HEK293 (cell line): ENCODE measurements at regions not wholly inside any gene's neighbourhood (a gene's known extent, or its start where the extent isn't known, plus 50 kb on each side); places are given as distances from the start of the nearest gene placed in this dataset.
A peak's percentile ranks its signal among the peaks of the same experiment; 100 is the strongest.

Source experiments
- CTCF ChIA-PET: fragments of 350-600 bp; formaldehyde crosslinking; extraction: SDS; loops from one replicate; lab custom pipeline; 2021; ENCODE audit warnings: antibody characterized with exemption; lab: Yijun Ruan, JAX
- POLR2A ChIA-PET: fragments of 300-600 bp; formaldehyde crosslinking; extraction: SDS; loops from one replicate; lab custom pipeline; 2020; ENCODE audit warnings: antibody characterized with exemption, inconsistent platforms; lab: Yijun Ruan, JAX
- H3K27ac ChIP-seq: fragments of 200-500 bp; sonication (Bioruptor generic); 2 replicates; pipeline ENCODE4 v1.5.1; 2014; ENCODE audit warnings: low read depth, low read length, control low read depth, inconsistent platforms; ENCODE audit errors: extremely low read depth
- H3K36me3 ChIP-seq, 2 experiments: fragments of 200-500 bp in 1 of 2; sonication (Bioruptor generic) in 1 of 2; 1 replicate in 1 of 2; 2 replicates in 1 of 2; pipeline ENCODE4 v1.5.1; 2014 to 2017; ENCODE audit warnings: inconsistent platforms in 2 of 2, low read length in 2 of 2; ENCODE audit not compliant: control insufficient read depth in 2 of 2, insufficient read depth in 1 of 2
- H3K4me1 ChIP-seq: fragments of 200-500 bp; sonication (Bioruptor generic); 2 replicates; pipeline ENCODE4 v1.5.1; 2014; ENCODE audit warnings: mild to moderate bottlenecking, low read length, inconsistent platforms; ENCODE audit not compliant: control insufficient read depth, insufficient read depth
- H3K4me3 ChIP-seq: 2 replicates; pipeline ENCODE4 v1.5.1; 2011; ENCODE audit warnings: low read depth, mild to moderate bottlenecking, control low read depth, low read length, moderate library complexity
- H3K9me3 ChIP-seq: fragments of 200-500 bp; sonication (Bioruptor generic); 2 replicates; pipeline ENCODE4 v1.5.1; 2014; ENCODE audit warnings: low read depth, low read length, inconsistent platforms; ENCODE audit not compliant: control insufficient read depth, insufficient read depth
- GLI4 ChIP-seq: fragments of 450-650 bp; formaldehyde crosslinking; IDR thresholded peaks from 2 replicates; pipeline ENCODE4 v1.5.1; 2016; ENCODE audit warnings: missing biosample characterization, missing genetic modification characterization
- REPIN1 ChIP-seq: fragments of 450-650 bp; formaldehyde crosslinking; IDR thresholded peaks from 2 replicates; pipeline ENCODE4 v1.5.1; 2017; ENCODE audit warnings: missing biosample characterization, missing genetic modification characterization, low read depth
- TRIM28 ChIP-seq: IDR thresholded peaks from 2 replicates; pipeline ENCODE4 v1.6.1; 2011; ENCODE audit warnings: low read length, control low read depth, borderline replicate concordance
- ZBTB10 ChIP-seq: fragments of 450-650 bp; formaldehyde crosslinking; IDR thresholded peaks from 2 replicates; pipeline ENCODE4 v1.5.1; 2016; ENCODE audit warnings: missing biosample characterization, missing genetic modification characterization
- ZEB2 ChIP-seq: fragments of 450-650 bp; formaldehyde crosslinking; IDR thresholded peaks from 2 replicates; pipeline ENCODE4 v1.5.1; 2016; ENCODE audit warnings: missing biosample characterization, missing genetic modification characterization
- ZFP37 ChIP-seq: fragments of 450-650 bp; formaldehyde crosslinking; IDR thresholded peaks from 2 replicates; pipeline ENCODE4 v1.5.1; 2016; ENCODE audit warnings: missing biosample characterization, missing genetic modification characterization
- ZNF138 ChIP-seq: fragments of 450-650 bp; formaldehyde crosslinking; IDR thresholded peaks from 2 replicates; pipeline ENCODE4 v1.5.1; 2016; ENCODE audit warnings: missing biosample characterization, missing genetic modification characterization, borderline replicate concordance
- ZNF184 ChIP-seq: fragments of 450-650 bp; IDR thresholded peaks from 2 replicates; pipeline ENCODE4 v1.5.1; 2018; ENCODE audit warnings: missing biosample characterization, mild to moderate bottlenecking, missing genetic modification characterization
- ZNF19 ChIP-seq: fragments of 450-650 bp; formaldehyde crosslinking; IDR thresholded peaks from 2 replicates; pipeline ENCODE4; 2016; ENCODE audit warnings: missing biosample characterization, missing genetic modification characterization, low read depth
- ZNF221 ChIP-seq: fragments of 450-650 bp; formaldehyde crosslinking; IDR thresholded peaks from 2 replicates; pipeline ENCODE4 v1.5.1; 2017; ENCODE audit warnings: missing biosample characterization, missing genetic modification characterization, borderline replicate concordance
- ZNF354C ChIP-seq: fragments of 450-650 bp; formaldehyde crosslinking; IDR thresholded peaks from 2 replicates; pipeline ENCODE4 v1.5.1; 2016; ENCODE audit warnings: missing biosample characterization, missing genetic modification characterization, low read depth, borderline replicate concordance
- ZNF362 ChIP-seq: fragments of 450-650 bp; formaldehyde crosslinking; IDR thresholded peaks from 2 replicates; pipeline ENCODE4 v1.5.1; 2016; ENCODE audit warnings: missing biosample characterization, missing genetic modification characterization
- ZNF366 ChIP-seq: fragments of 450-650 bp; formaldehyde crosslinking; conservative IDR thresholded peaks from 2 replicates; pipeline ENCODE4 v1.5.1; 2016; ENCODE audit warnings: missing biosample characterization, missing genetic modification characterization
- ZNF391 ChIP-seq: fragments of 450-650 bp; formaldehyde crosslinking; IDR thresholded peaks from 2 replicates; pipeline ENCODE4 v1.5.1; 2016; ENCODE audit warnings: low read depth, missing biosample characterization, missing genetic modification characterization, borderline replicate concordance
- ZNF48 ChIP-seq: fragments of 450-650 bp; formaldehyde crosslinking; IDR thresholded peaks from 2 replicates; pipeline ENCODE4 v1.5.1; 2016; ENCODE audit warnings: missing biosample characterization, missing genetic modification characterization
- ZNF555 ChIP-seq: fragments of 450-650 bp; formaldehyde crosslinking; conservative IDR thresholded peaks from 2 replicates; pipeline ENCODE4 v1.5.1; 2017; ENCODE audit warnings: missing biosample characterization, mild to moderate bottlenecking, missing genetic modification characterization, inconsistent platforms
- ZNF596 ChIP-seq: fragments of 450-650 bp; IDR thresholded peaks from 2 replicates; pipeline ENCODE4 v1.5.0; 2018; ENCODE audit warnings: missing biosample characterization, mild to moderate bottlenecking, missing genetic modification characterization, moderate library complexity
- TF ChIP-seq, protein P1 (sequence below): fragments of 450-650 bp; formaldehyde crosslinking; conservative IDR thresholded peaks from 2 replicates; pipeline ENCODE4 v1.5.1; 2016; ENCODE audit warnings: low read depth, missing biosample characterization, missing genetic modification characterization
- TF ChIP-seq, protein P2 (sequence below): fragments of 450-650 bp; formaldehyde crosslinking; IDR thresholded peaks from 2 replicates; pipeline ENCODE4 v1.5.1; 2017; ENCODE audit warnings: missing biosample characterization, missing genetic modification characterization
- TF ChIP-seq, protein P3 (sequence below): IDR thresholded peaks from 2 replicates; pipeline ENCODE4 v1.6.1; 2011; ENCODE audit warnings: mild to moderate bottlenecking, low read depth, low read length, borderline replicate concordance

GRCh38 chr1:221517961-221518360, 223.9 kb downstream of the DUSP10 start:
- Histone ChIP-seq H3K27ac (no peak overlapping the region), H3K36me3 (no peaks in the 10 kb centered on the region), H3K9me3 (no peaks in the 10 kb centered on the region), H3K4me3 (no peak overlapping the region), H3K4me1 (no peaks in the 10 kb centered on the region)
- TF ChIP-seq, protein P1, sequence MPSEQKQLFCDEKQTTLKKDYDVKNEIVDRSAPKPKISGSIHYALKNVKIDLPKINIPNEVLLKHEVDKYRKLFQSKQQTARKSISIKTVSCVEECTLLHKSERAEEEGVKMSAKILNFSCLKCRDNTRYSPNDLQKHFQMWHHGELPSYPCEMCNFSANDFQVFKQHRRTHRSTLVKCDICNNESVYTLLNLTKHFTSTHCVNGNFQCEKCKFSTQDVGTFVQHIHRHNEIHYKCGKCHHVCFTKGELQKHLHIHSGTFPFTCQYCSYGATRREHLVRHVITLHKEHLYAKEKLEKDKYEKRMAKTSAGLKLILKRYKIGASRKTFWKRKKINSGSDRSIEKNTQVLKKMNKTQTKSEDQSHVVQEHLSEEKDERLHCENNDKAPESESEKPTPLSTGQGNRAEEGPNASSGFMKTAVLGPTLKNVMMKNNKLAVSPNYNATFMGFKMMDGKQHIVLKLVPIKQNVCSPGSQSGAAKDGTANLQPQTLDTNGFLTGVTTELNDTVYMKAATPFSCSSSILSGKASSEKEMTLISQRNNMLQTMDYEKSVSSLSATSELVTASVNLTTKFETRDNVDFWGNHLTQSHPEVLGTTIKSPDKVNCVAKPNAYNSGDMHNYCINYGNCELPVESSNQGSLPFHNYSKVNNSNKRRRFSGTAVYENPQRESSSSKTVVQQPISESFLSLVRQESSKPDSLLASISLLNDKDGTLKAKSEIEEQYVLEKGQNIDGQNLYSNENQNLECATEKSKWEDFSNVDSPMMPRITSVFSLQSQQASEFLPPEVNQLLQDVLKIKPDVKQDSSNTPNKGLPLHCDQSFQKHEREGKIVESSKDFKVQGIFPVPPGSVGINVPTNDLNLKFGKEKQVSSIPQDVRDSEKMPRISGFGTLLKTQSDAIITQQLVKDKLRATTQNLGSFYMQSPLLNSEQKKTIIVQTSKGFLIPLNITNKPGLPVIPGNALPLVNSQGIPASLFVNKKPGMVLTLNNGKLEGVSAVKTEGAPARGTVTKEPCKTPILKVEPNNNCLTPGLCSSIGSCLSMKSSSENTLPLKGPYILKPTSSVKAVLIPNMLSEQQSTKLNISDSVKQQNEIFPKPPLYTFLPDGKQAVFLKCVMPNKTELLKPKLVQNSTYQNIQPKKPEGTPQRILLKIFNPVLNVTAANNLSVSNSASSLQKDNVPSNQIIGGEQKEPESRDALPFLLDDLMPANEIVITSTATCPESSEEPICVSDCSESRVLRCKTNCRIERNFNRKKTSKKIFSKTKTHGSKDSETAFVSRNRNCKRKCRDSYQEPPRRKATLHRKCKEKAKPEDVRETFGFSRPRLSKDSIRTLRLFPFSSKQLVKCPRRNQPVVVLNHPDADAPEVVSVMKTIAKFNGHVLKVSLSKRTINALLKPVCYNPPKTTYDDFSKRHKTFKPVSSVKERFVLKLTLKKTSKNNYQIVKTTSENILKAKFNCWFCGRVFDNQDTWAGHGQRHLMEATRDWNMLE (tag by site-specific recombination) = no peak
- CTCF ChIA-PET = interaction anchor here (0.7 kb wide), 1 partner anchor 346 kb away, joined by 3 read pairs; no protein-coding TSS in a partner anchor
- POLR2A ChIA-PET = no interaction called here

DNA sequence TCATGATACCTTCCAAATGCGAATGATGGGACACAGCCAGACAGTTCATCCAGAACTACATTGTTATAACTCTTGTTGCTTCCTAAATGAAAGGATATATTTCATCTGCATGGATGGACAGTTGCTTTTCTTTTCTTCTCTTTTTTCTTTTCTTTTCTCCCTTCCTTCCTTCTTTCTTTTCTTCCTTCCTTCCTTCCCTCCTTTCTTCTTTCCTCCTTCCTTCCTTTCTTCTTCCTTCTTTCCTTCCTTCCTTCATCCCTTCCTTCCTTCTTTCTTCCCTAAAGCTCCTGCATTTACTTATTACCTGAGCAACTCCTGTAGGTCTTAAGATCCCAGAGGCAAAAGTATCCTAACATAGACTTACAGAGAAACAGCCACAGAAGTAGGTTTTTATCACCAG, 221.6 kb downstream of the DUSP10 start:
- ChIA-PET POLR2A (no interaction called here), CTCF (interaction anchor here (0.6 to 0.7 kb wide), 2 partner anchors 179 to 586 kb away, joined by 3 to 9 read pairs; no protein-coding TSS in a partner anchor)
- TF ChIP-seq ZNF184 (no peak), REPIN1 (tag by site-specific recombination) (no peak), ZNF362 (tag by site-specific recombination) (no peak), ZNF366 (tag by site-specific recombination) (peak; percentile 77)
- no peaks in the 10 kb centered on the region for H3K4me1 ChIP-seq
- no peak overlapping the region for H3K27ac ChIP-seq
- H3K4me3 ChIP-seq = no peak overlapping the region
- no peaks in the 10 kb centered on the region for H3K36me3 ChIP-seq
- no peaks in the 10 kb centered on the region for H3K9me3 ChIP-seq

DNA sequence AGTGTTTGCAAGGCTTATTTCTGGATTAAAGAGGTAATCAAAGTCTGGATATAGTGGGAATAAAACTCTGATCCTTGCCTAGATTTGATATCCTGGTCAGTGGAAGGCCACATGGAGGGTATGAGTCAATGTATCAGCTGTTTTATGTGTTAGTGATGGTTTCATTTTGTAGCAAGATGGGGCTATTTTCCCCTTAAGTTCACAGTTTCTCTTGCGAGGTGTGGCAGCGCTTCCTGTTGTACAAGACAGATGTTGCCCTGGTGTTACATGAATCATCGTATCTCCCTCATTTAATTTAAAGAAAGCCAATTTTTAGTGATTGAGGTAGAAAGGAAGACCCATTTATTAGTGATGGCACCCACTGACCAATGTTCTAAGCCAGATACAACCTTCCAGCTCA, 220.2 kb downstream of the DUSP10 start:
- TF ChIP-seq ZNF555 (tag by site-specific recombination) (no peak), ZBTB10 (tag by site-specific recombination) (no peak), ZNF221 (tag by site-specific recombination) (no peak), ZNF48 (tag by site-specific recombination) (no peak), TRIM28 (no peak), ZNF138 (tag by site-specific recombination) (no peak), GLI4 (tag by site-specific recombination) (no peak), ZNF19 (tag by site-specific recombination) (no peak), ZNF391 (tag by site-specific recombination) (no peak), ZFP37 (tag by site-specific recombination) (no peak), ZNF354C (tag by site-specific recombination) (no peak), ZEB2 (tag by site-specific recombination) (no peak), ZNF596 (no peak)
- TF ChIP-seq, protein P2, sequence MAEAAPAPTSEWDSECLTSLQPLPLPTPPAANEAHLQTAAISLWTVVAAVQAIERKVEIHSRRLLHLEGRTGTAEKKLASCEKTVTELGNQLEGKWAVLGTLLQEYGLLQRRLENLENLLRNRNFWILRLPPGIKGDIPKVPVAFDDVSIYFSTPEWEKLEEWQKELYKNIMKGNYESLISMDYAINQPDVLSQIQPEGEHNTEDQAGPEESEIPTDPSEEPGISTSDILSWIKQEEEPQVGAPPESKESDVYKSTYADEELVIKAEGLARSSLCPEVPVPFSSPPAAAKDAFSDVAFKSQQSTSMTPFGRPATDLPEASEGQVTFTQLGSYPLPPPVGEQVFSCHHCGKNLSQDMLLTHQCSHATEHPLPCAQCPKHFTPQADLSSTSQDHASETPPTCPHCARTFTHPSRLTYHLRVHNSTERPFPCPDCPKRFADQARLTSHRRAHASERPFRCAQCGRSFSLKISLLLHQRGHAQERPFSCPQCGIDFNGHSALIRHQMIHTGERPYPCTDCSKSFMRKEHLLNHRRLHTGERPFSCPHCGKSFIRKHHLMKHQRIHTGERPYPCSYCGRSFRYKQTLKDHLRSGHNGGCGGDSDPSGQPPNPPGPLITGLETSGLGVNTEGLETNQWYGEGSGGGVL (tag by site-specific recombination) = no peak
- TF ChIP-seq, protein P3, sequence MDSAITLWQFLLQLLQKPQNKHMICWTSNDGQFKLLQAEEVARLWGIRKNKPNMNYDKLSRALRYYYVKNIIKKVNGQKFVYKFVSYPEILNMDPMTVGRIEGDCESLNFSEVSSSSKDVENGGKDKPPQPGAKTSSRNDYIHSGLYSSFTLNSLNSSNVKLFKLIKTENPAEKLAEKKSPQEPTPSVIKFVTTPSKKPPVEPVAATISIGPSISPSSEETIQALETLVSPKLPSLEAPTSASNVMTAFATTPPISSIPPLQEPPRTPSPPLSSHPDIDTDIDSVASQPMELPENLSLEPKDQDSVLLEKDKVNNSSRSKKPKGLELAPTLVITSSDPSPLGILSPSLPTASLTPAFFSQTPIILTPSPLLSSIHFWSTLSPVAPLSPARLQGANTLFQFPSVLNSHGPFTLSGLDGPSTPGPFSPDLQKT = no peak
- ChIA-PET POLR2A (no interaction called here), CTCF (interaction anchor here (0.6 kb wide), 2 partner anchors 350 to 646 kb away, joined by 3 read pairs; no protein-coding TSS in a partner anchor)
- H3K9me3 ChIP-seq = no peaks in the 10 kb centered on the region
- no peak overlapping the region for H3K4me3 ChIP-seq
- H3K36me3 ChIP-seq = no peaks in the 10 kb centered on the region
- H3K4me1 ChIP-seq = no peaks in the 10 kb centered on the region
- no peak overlapping the region for H3K27ac ChIP-seq
